ENCODE measurements at regions not wholly inside any gene's neighbourhood (a gene's known extent, or its start where the extent isn't known, plus 50 kb on each side); places are given as distances from the start of the nearest gene placed in this dataset.

DNA sequence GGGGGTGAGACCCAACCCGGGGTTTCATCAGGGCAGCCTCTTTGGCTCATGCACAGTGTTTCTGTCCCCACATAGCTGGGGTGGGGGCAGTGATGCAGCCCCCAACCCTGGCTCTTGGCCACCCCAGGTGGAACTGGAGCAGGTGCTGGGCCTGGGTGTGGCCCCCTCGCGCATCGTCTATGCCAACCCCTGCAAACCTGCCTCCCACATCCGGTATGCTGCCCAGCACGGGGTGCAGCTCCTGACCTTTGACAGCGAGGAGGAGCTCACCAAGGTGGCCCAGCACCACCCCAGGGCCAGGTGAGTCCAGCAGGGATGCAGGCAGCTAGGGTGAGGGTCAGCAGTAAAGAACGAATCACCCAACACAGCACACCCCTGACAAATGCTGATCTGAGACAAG, 72.3 kb upstream of the TINAGL1 start:
- TF ChIP-seq, protein P1, sequence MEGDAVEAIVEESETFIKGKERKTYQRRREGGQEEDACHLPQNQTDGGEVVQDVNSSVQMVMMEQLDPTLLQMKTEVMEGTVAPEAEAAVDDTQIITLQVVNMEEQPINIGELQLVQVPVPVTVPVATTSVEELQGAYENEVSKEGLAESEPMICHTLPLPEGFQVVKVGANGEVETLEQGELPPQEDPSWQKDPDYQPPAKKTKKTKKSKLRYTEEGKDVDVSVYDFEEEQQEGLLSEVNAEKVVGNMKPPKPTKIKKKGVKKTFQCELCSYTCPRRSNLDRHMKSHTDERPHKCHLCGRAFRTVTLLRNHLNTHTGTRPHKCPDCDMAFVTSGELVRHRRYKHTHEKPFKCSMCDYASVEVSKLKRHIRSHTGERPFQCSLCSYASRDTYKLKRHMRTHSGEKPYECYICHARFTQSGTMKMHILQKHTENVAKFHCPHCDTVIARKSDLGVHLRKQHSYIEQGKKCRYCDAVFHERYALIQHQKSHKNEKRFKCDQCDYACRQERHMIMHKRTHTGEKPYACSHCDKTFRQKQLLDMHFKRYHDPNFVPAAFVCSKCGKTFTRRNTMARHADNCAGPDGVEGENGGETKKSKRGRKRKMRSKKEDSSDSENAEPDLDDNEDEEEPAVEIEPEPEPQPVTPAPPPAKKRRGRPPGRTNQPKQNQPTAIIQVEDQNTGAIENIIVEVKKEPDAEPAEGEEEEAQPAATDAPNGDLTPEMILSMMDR (IDR thresholded peaks at IDR 0.05) = no peak
- no peak for TF ChIP-seq POLR2A (IDR thresholded peaks at IDR 0.05)
